Left lung (tissue), 4 donors: ENCODE measurements at regions not wholly inside any gene's neighbourhood (a gene's known extent, or its start where the extent isn't known, plus 50 kb on each side); places are given as distances from the start of the nearest gene placed in this dataset.

Experiments used
- ATAC-seq: fragments of 200-7000 bp; cut with Tn5 transposase; one replicate; pipeline ENCODE4 v1.9.1; 2020; ENCODE audit warnings: moderate library complexity
- DNase-seq, 4 donors: peaks; one replicate each; pipeline ENCODE4 v3.0.0-alpha.2; 2013 to 2020
- H3K27ac ChIP-seq, 2 donors: fragments of 200-600 bp; sonication (generic) in 1 of 2; one replicate each; pipeline versions ENCODE4 v1.5.0 to v1.8.0; 2020 to 2021
- H3K27me3 ChIP-seq, 2 donors: fragments of 200-600 bp; sonication (generic) in 1 of 2; one replicate each; pipeline versions ENCODE4 v1.5.0 to v1.8.0; 2020 to 2021
- H3K36me3 ChIP-seq, 2 donors: fragments of 200-600 bp; sonication (generic) in 1 of 2; one replicate each; pipeline versions ENCODE4 v1.5.0 to v1.8.0; 2020 to 2021
- H3K4me1 ChIP-seq, 2 donors: fragments of 200-600 bp; one replicate each; pipeline ENCODE4 v1.8.0; 2021
- H3K4me3 ChIP-seq, 2 donors: fragments of 200-600 bp; sonication (generic) in 1 of 2; one replicate each; pipeline versions ENCODE4 v1.5.0 to v1.8.0; 2020 to 2021; ENCODE audit warnings: mild to moderate bottlenecking in 1 of 2
- H3K9me3 ChIP-seq, 2 donors: fragments of 200-600 bp; sonication (generic) in 1 of 2; one replicate each; pipeline versions ENCODE4 v1.5.0 to v1.8.0; 2020 to 2021
- intact Hi-C, 2 donors: fragments of 100-400 bp; cut with DNase I; formaldehyde crosslinking; loops; one replicate each; pipeline versions ENCODE4 v1.11.2 to v1.14.2; 2022
- TF ChIP-seq, protein P1 (sequence below), 2 donors: fragments of 200-600 bp; sonication (generic) in 1 of 2; IDR thresholded peaks; one replicate each; pipeline versions ENCODE4 v1.5.0 to v1.8.0; 2021; ENCODE audit warnings: antibody characterized with exemption in 2 of 2
- donor health status: DM: no; HTN: yes; CAD: no.
- donor health status: DM: no; HTN: no; CAD: no.

DNA sequence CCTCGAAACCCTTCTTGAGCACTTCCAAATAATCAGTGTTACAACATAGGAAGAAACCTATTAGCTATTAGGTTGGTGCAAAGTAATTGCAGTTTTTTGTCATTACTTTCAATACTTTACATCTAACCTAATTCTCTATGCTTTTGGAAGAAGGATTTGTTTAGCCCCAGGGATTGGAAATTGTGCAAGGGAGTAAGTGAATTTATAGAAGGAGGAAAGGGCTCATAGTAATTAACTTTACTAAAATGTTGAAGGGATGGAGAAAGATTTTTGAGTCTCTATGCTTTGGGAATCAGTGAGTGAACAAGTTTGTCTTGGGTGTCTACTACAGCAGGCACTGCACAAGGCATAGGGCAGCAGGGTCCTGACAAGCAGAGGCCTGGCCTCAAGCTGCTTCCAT is 261.1 kb downstream of the EN1 start:
- TF ChIP-seq, protein P1, sequence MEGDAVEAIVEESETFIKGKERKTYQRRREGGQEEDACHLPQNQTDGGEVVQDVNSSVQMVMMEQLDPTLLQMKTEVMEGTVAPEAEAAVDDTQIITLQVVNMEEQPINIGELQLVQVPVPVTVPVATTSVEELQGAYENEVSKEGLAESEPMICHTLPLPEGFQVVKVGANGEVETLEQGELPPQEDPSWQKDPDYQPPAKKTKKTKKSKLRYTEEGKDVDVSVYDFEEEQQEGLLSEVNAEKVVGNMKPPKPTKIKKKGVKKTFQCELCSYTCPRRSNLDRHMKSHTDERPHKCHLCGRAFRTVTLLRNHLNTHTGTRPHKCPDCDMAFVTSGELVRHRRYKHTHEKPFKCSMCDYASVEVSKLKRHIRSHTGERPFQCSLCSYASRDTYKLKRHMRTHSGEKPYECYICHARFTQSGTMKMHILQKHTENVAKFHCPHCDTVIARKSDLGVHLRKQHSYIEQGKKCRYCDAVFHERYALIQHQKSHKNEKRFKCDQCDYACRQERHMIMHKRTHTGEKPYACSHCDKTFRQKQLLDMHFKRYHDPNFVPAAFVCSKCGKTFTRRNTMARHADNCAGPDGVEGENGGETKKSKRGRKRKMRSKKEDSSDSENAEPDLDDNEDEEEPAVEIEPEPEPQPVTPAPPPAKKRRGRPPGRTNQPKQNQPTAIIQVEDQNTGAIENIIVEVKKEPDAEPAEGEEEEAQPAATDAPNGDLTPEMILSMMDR (IDR thresholded peaks at IDR 0.05), result no peak
- no peak overlapping the region for H3K27ac ChIP-seq

DNA sequence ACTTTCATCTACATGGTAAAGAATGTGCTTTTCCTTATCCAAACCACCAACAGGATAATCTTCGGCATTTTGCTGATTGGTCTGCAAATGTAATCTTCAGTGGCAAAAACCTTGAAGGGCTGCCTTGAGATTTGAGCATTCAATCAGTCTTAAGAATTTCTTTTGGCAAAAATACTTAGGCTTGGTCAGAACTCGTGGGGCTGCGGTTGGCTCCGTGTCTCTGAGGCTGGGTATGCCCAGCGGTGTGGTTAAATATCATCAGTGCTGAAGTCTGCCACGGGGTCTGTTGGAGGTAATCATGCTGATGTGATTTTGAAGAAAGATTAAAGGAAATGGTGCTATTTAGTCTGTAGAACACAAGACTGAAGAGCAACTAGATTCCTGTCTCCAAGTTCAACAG is 262.6 kb downstream of the EN1 start:
- TF ChIP-seq, protein P1 (IDR thresholded peaks at IDR 0.05), result no peak
- ATAC-seq, result no peak
- intact Hi-C loops, result no loop called here
- DNase-seq, result no peak
- H3K36me3 ChIP-seq, result no peaks in the 10 kb centered on the region
- peaks cover 0 to 5% of the 10 kb centered on the region in 2 donors for H3K27me3 ChIP-seq
- H3K27ac ChIP-seq, result no peak overlapping the region
- no peaks in the 10 kb centered on the region for H3K9me3 ChIP-seq
- H3K4me3 ChIP-seq, result no peak overlapping the region
- H3K4me1 ChIP-seq, result no peaks in the 10 kb centered on the region

More for the DNA sequence above, 261.1 kb downstream of the EN1 start:
- intact Hi-C loops, result no loop called here
- Histone ChIP-seq H3K36me3 (no peaks in the 10 kb centered on the region), H3K9me3 (no peaks in the 10 kb centered on the region), H3K4me3 (no peak overlapping the region), H3K4me1 (no peaks in the 10 kb centered on the region), H3K27me3 (peaks cover 0 to 5% of the 10 kb centered on the region in 2 donors)
- DNase-seq (no peak), ATAC-seq (no peak)

DNA sequence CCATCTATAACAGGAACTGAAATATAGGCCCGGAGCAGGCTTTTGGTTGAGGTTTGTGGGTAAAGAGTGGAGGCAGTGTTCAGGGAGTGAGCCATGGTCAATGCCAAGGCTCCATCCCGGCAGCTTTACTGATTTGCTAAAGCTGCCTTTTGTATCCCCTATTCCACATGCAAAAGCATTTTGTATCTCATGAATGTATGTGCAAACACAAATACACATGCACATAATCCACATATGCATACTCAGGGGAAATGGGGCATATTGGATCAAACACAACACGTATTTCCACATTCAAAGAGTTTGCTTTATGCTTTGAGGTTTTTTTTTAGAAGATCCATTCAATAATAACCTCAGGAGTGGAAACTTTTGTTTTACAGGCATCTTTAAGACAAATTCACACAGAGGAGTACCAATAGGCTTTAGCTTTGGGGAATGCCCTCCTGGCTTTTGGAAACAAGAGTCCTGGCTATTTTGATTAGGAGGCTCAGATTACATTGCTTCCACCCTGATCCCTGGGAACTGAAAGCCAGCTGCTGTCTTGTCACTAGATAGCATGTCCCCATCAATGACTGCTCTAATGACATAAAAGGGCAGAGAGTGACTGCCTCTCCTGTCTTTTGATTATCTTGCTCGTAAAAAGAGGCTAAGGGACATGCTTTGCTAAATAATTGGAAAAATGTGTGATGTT is 263.2 kb downstream of the EN1 start:
- ATAC-seq, result no peak
- no peaks in the 10 kb centered on the region for H3K4me1 ChIP-seq
- H3K27ac ChIP-seq, result no peak overlapping the region

DNA sequence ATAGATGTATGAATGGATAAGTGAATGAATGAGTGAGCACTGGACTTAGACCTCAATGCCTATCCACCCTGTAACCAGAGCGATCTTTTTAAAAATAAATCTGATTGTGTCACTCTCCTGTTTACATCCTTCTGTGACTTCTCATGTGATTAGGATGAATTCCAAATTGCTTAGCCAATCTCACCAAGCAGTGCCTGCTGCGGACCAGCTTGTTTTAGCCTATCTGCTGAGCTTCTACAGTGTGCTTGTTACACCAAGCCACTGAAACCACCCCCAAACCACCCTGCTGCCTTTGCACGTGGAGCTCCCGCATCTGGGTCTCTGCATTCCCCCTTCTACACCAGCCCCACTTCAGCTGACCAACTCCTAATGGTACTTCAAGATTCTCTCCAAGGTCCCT is 265.4 kb downstream of the EN1 start:
- TF ChIP-seq, protein P1 (IDR thresholded peaks at IDR 0.05), result no peak
- no peaks in the 10 kb centered on the region for H3K9me3 ChIP-seq
- ATAC-seq (no peak), DNase-seq (no peak)
- H3K27ac ChIP-seq, result no peak overlapping the region
- no peaks in the 10 kb centered on the region for H3K4me1 ChIP-seq
- intact Hi-C loops, result no loop called here
- no peaks in the 10 kb centered on the region for H3K36me3 ChIP-seq
- H3K27me3 ChIP-seq, result peaks cover 0 to 5% of the 10 kb centered on the region in 2 donors
- no peak overlapping the region for H3K4me3 ChIP-seq

More for the DNA sequence above, 263.2 kb downstream of the EN1 start:
- DNase-seq, result no peak
- TF ChIP-seq, protein P1 (IDR thresholded peaks at IDR 0.05), result no peak
- peaks cover 0 to 5% of the 10 kb centered on the region in 2 donors for H3K27me3 ChIP-seq
- H3K36me3 ChIP-seq, result no peaks in the 10 kb centered on the region
- intact Hi-C loops, result no loop called here
- no peak overlapping the region for H3K4me3 ChIP-seq
- no peaks in the 10 kb centered on the region for H3K9me3 ChIP-seq

DNA sequence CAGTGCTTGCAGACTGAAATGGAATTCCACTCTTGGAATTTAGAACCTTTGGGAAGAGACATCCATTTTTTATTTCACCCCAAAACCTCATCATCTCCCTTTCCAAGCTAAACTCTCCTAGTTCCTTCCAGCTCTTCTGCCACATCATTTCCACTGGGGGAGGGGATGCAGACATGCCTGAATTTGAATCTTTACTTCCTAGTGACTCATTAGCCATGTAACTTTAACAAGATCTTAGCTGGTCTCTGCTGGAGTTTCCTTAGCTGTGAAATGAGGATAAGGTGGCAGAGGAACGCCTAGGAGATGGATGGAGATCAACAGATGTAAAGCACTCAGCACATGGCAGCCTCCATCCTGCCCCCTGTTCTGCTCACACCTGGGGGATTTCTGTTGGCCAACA is 266.8 kb downstream of the EN1 start:
- Histone ChIP-seq H3K4me3 (no peak overlapping the region), H3K27ac (no peak overlapping the region), H3K4me1 (no peaks in the 10 kb centered on the region), H3K36me3 (no peaks in the 10 kb centered on the region), H3K27me3 (peaks cover 0 to 5% of the 10 kb centered on the region in 2 donors), H3K9me3 (no peaks in the 10 kb centered on the region)
- DNase-seq, result no peak
- TF ChIP-seq, protein P1 (IDR thresholded peaks at IDR 0.05), result no peak
- intact Hi-C loops, result no loop called here
- ATAC-seq, result no peak
